ENCODE measurements at regions not wholly inside any gene's neighbourhood (a gene's known extent, or its start where the extent isn't known, plus 50 kb on each side); places are given as distances from the start of the nearest gene placed in this dataset.
"Not testable (repeated sequence)": the region's sequence is repeated elsewhere in the genome, so short reads cannot be mapped to it uniquely, and the experiment has no call there.

GRCh38 chr16:63663155-63663554 lies 1458.7 kb downstream of the CDH11 start:
- no peak for TF ChIP-seq CTCF (IDR thresholded peaks at IDR 0.05)
- H3K4me1 Mint-ChIP-seq (ENCODE audit: low read depth) = no peaks in the 10 kb centered on the region
- no peak overlapping the region for H3K27ac Mint-ChIP-seq
- H3K27me3 Mint-ChIP-seq (ENCODE audit: insufficient read depth) = no peaks in the 10 kb centered on the region
- no peak overlapping the region for H3K4me3 Mint-ChIP-seq
- H3K36me3 Mint-ChIP-seq (ENCODE audit: low read depth) = no peaks in the 10 kb centered on the region; the same call in 1 of the 2 replicates
- H3K9me3 Mint-ChIP-seq = peaks cover 17% of the 10 kb centered on the region
- DNase-seq = no peak

DNA sequence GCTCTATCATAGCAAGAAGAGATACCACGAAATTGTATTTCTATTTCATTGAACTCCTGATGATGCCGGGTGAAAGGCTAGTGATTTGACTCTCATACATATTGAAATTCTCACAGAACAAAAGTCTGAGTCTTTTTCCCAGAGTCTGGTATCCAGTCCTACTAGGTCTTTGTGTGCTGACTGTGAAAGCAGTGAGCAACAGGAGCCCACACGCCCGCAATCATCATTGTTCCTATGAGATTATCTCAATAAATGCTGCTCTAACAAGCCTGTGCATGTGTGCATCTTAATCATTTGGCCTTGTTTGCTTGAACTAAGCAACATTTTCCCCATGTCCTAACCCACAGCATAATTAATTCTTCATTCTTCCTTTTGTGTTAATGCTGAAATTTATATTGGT lies 1466.0 kb downstream of the CDH11 start:
- Mint-ChIP-seq H3K27me3 (ENCODE audit: insufficient read depth) (no peaks in the 10 kb centered on the region), H3K4me1 (ENCODE audit: low read depth) (no peaks in the 10 kb centered on the region), H3K4me3 (no peak overlapping the region), H3K36me3 (ENCODE audit: low read depth) (no peaks in the 10 kb centered on the region; the same call in 1 of the 2 replicates), H3K27ac (no peak overlapping the region), H3K9me3 (peaks cover 7% of the 10 kb centered on the region; the same call in 1 of the 2 replicates)
- no peak for DNase-seq
- TF ChIP-seq CTCF (IDR thresholded peaks at IDR 0.05) = no peak

GRCh38 chr16:63653044-63653839 lies 1468.6 kb downstream of the CDH11 start:
- no peak for DNase-seq
- H3K4me1 Mint-ChIP-seq (ENCODE audit: low read depth) = no peaks in the 10 kb centered on the region
- H3K27me3 Mint-ChIP-seq (ENCODE audit: insufficient read depth) = no peaks in the 10 kb centered on the region
- no peak overlapping the region for H3K27ac Mint-ChIP-seq
- no peaks in the 10 kb centered on the region for H3K36me3 Mint-ChIP-seq (ENCODE audit: low read depth)
- no peak for TF ChIP-seq CTCF (IDR thresholded peaks at IDR 0.05)
- H3K9me3 Mint-ChIP-seq = peaks cover 10% of the 10 kb centered on the region
- H3K4me3 Mint-ChIP-seq = no peak overlapping the region

GRCh38 chr16:63652091-63652490 lies 1469.8 kb downstream of the CDH11 start:
- H3K4me1 Mint-ChIP-seq (ENCODE audit: low read depth) = no peaks in the 10 kb centered on the region
- no peak overlapping the region for H3K4me3 Mint-ChIP-seq
- no peaks in the 10 kb centered on the region for H3K27me3 Mint-ChIP-seq (ENCODE audit: insufficient read depth)
- no peaks in the 10 kb centered on the region for H3K36me3 Mint-ChIP-seq (ENCODE audit: low read depth)
- DNase-seq = no peak
- TF ChIP-seq CTCF (IDR thresholded peaks at IDR 0.05) = no peak
- no peak overlapping the region for H3K27ac Mint-ChIP-seq
- H3K9me3 Mint-ChIP-seq = peaks cover 20% of the 10 kb centered on the region

DNA sequence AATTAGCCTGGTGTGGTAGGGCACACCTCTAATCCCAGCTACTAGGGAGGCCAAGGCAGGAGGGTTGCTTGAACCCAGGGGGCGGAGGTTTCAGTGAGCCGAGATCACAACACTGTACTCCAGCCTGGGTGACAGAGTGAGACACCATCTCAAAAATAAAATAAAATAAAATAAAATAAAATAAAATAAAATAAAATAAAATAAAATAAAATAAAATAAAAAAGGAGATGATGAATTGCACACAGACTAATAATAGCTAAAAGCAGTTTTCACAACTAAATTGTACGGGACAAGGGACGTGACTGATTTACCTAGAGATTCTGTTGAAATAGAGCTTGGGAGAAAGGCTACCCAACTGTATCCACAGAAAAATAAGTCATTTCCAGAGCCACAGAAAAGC lies 1471.3 kb downstream of the CDH11 start:
- TF ChIP-seq CTCF (IDR thresholded peaks at IDR 0.05) = no peak
- no peak for DNase-seq
- H3K36me3 Mint-ChIP-seq (ENCODE audit: low read depth) = no peaks in the 10 kb centered on the region
- no peak overlapping the region for H3K4me3 Mint-ChIP-seq
- peaks cover 28% of the 10 kb centered on the region for H3K9me3 Mint-ChIP-seq
- no peaks in the 10 kb centered on the region for H3K27me3 Mint-ChIP-seq (ENCODE audit: insufficient read depth)
- H3K4me1 Mint-ChIP-seq (ENCODE audit: low read depth) = no peaks in the 10 kb centered on the region
- H3K27ac Mint-ChIP-seq = no peak overlapping the region

GRCh38 chr16:63633706-63634445 lies 1488.0 kb downstream of the CDH11 start:
- not testable (repeated sequence) for H3K27me3 Mint-ChIP-seq (ENCODE audit: insufficient read depth); H3K4me1 Mint-ChIP-seq (ENCODE audit: low read depth); H3K27ac Mint-ChIP-seq; DNase-seq; H3K36me3 Mint-ChIP-seq (ENCODE audit: low read depth); H3K4me3 Mint-ChIP-seq
- H3K9me3 Mint-ChIP-seq = peaks cover 34% of the 10 kb centered on the region

All from HFFc6 (cell line).